ENCODE measurements at regions not wholly inside any gene's neighbourhood (a gene's known extent, or its start where the extent isn't known, plus 50 kb on each side); places are given as distances from the start of the nearest gene placed in this dataset.
A peak's percentile ranks its signal among the peaks of the same experiment; 100 is the strongest.

- no peak for TF ChIP-seq XRCC3 (IDR thresholded peaks at IDR 0.05)
- no peak for TF ChIP-seq MYNN (IDR thresholded peaks at IDR 0.05)
- TF ChIP-seq MYNN (CRISPR knock-in tag; IDR thresholded peaks at IDR 0.05), result peak; percentile 36; the same call in 1 of the 2 replicates
- TF ChIP-seq FOXO4 (CRISPR knock-in tag; IDR thresholded peaks at IDR 0.05), result no peak
Measured at GRCh38 chr13:90534617-90535370, 812.7 kb upstream of the MIR17HG start (continued).

- Histone ChIP-seq H3K4me3 (no peak overlapping the region), H3K9ac (ENCODE audit: insufficient read depth in 1 of 2, low read depth in 2 of 2, low read length in 2 of 2) (no peak overlapping the region), H3K4me1 (replicated peaks in 1 of 2; ENCODE audit: control insufficient read depth in 2 of 2, insufficient read depth in 2 of 2, low read length in 2 of 2) (no peaks in the 10 kb centered on the region), H3K36me3 (ENCODE audit: control insufficient read depth, insufficient read depth, low read length) (no peaks in the 10 kb centered on the region), H3K9me3 (replicated peaks; ENCODE audit: control insufficient read depth, insufficient read depth, low read depth, low read length) (peaks cover 8% of the 10 kb centered on the region), H3K27ac (ENCODE audit: extremely low read depth, low read depth, low read length) (no peak overlapping the region), H3K4me2 (ENCODE audit: insufficient read depth, low read length) (no peak overlapping the region), H2AFZ (ENCODE audit: low read depth, low read length) (no peak overlapping the region), H3K9me1 (ENCODE audit: control insufficient read depth, insufficient read depth, low read length) (no peaks in the 10 kb centered on the region), H3K79me2 (ENCODE audit: control insufficient read depth, insufficient read depth, low read length) (no peaks in the 10 kb centered on the region), H4K20me1 (replicated peaks; ENCODE audit: control insufficient read depth, insufficient read depth, low read length) (no peaks in the 10 kb centered on the region), H3K27me3 (ENCODE audit: control insufficient read depth in 2 of 2, insufficient read depth in 2 of 2, low read length in 2 of 2) (no peaks in the 10 kb centered on the region)
- no TSS peak for BruUV-seq (replicated peaks)
- no peak for ATAC-seq
- in situ Hi-C loops (cut with MboI), result no loop called here
- intact Hi-C loops (cut with micrococcal nuclease), result no loop called here
- WGBS (ENCODE audit: insufficient coverage, low coverage, missing lambda C conversion rate), result 0% methylated on average over 2 of the region's 2 CpGs
- ChIA-PET CTCF (ENCODE audit: low intra/inter-chr PET ratio) (no interaction called here), POLR2A (no interaction called here)
- FAIRE-seq, result no peak
- DNase-seq (ENCODE audit: extremely low read depth in 1 of 4, low spot score in 3 of 4), result no peak
- TF ChIP-seq BACH1 (tag; IDR thresholded peaks at IDR 0.05) (no peak), BRCA1 (IDR thresholded peaks at IDR 0.05) (no peak), BRCA1 (CRISPR knock-in tag; IDR thresholded peaks at IDR 0.05) (no peak), BRD4 (IDR thresholded peaks at IDR 0.05) (no peak), PCBP2 (IDR thresholded peaks at IDR 0.05; ENCODE audit: low read depth, low read length, poor library complexity, severe bottlenecking) (no peak), ZNF274 (IDR thresholded peaks at IDR 0.05; ENCODE audit: borderline replicate concordance, low read depth, low read length) (no peak), TSHZ1 (CRISPR knock-in tag; IDR thresholded peaks at IDR 0.05) (no peak), MAFK (IDR thresholded peaks at IDR 0.05; ENCODE audit: low read length) (no peak), UBTF (IDR thresholded peaks at IDR 0.05; ENCODE audit: borderline replicate concordance in 1 of 2, low read depth in 2 of 2, low read length in 2 of 2) (no peak), DNMT1 (IDR thresholded peaks at IDR 0.05) (no peak)
Measured at GRCh38 chr13:90535421-90535820, 812.1 kb upstream of the MIR17HG start.

Data from K562 (cell line).